Stimulated activated CD8-positive, alpha-beta memory T cell treated with anti-CD3 and anti-CD28 coated beads, Interleukin-7, amount 100 ng/mL, for 4 hours (primary cell): ENCODE measurements at regions not wholly inside any gene's neighbourhood (a gene's known extent, or its start where the extent isn't known, plus 50 kb on each side); places are given as distances from the start of the nearest gene placed in this dataset.
"Not testable (repeated sequence)": the region's sequence is repeated elsewhere in the genome, so short reads cannot be mapped to it uniquely, and the experiment has no call there.

Experiments used
- DNase-seq, 2 donors: peaks; one replicate each; pipeline ENCODE4 v3.0.0-alpha.2; 2020; ENCODE audit warnings: low read depth in 2 of 2

DNA sequence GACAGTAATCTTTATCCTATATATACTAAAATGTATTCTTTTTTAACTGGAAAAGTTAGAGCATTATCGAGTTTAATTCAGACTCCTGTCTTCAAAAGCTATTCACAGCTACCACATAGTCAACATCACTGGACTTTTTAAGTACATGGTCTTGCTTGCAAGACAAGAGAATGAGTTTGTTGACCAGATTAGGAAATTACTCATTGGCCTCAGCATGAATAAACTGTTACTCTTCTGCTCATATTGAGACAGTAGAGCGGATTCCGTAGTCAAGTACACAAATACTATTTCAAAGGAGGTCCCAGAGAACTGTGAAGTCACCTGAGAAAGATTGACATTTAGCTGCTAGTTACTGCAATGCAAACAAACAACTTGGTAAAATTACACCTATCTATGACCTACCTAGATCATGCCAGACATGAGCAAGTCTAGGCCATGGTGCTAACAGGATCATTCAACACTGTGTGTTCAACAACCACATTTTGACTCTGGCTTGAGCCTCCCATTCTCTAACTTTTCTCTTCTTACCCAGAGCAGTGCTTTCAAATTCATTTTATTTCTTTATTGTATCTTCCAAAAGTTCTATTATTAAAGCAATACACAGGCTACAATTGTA, 280.9 kb downstream of the NEBL start:
- DNase-seq = no peak

DNA sequence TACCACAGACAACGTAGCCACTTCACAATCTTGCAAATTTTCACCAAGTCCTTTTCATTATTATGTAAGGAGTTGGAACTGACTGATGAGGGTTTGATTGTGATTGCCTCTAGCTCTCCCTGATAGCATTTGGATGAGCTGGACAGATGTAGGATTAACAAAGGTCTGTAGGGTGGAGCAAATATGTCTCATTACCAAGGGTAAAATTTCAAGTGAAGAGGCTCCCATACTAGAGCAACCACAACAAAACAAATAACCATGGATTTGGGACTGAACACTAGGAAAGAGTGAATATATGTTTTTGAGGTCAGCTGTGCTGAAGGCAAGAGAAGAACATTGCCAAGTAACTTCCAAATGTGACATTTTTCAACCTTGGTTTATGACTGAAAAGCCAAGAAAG, 281.7 kb downstream of the NEBL start:
- DNase-seq = no peak

DNA sequence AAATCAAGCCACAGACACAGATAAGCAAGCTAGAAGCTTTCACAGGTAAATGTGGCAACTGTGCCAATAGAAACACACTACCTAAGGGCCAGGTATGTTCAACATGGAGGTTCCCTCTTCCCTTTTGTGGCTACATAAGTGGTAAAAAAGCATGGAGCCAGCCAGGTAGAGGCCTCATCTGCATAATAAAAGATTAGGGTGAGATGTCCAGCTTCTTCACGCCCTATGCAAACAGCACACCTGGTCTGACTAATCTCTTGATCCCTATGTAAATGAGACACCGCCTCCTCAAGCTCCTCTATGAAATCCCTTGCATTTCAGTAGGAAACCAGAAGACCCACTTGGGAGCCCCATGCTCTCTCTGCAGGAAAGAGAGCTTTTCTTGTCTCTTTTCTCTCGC, 282.2 kb downstream of the NEBL start:
- DNase-seq = no peak

DNA sequence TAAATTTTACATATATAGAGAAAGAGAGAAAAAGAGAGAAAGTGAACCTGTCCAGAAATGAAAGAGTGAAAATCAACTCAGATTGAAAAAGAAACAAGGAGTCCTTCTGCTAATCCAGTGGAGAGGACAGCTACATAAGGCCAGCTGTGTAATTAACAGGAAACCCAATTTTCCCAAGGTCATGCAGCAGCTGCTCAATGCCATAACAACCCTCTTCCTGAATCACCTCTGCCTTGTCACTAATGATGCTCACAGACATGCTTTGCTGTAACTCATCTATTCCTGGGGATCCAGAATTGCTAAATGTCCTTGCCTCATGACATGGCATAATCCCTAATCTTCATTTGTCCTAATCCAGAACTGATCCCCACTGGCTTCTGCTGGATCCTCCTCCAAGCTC, 288.6 kb downstream of the NEBL start:
- no peak for DNase-seq

DNA sequence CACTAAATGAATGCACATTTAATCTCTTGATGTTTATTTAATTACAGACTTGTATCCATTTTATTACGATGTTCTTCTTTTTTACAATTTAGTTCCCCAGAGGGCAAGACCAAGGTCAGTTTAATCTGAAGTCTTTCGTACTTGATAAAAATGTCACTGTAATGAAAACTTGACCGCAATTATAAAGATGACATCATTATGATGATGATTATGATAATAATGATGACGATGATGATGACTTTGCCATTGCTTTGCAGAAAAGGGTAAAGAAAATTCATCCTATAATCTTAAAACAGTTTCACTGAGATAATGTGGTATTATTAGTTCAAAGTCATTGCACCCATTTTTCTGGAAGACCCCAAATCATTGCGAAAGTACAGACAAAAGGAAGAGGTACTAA, 290.1 kb downstream of the NEBL start:
- no peak for DNase-seq

DNA sequence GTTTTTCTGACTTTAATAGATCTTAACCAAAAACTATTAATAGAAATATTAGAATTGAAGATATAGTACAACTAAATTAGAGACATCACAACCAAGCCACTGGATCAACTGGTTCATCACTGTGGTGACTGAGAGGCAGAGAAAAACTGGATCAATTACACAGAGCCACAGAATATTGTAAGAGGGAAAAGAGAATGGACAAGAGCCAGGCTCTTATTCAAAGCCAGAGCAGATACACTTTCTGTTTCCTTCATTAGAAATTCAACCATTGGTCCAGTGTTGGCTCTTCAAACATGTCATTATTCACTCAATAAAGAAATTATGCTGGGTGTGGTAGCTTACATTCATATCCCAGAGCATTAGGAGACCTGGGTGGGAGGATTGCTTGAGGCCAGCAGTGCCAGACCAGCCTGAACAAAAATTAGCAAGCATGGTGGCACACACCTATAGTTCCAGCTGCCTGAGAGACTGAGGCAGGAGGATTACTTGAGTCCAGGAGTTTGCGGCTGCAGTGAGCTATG, 295.1 kb downstream of the NEBL start:
- no peak for DNase-seq

DNA sequence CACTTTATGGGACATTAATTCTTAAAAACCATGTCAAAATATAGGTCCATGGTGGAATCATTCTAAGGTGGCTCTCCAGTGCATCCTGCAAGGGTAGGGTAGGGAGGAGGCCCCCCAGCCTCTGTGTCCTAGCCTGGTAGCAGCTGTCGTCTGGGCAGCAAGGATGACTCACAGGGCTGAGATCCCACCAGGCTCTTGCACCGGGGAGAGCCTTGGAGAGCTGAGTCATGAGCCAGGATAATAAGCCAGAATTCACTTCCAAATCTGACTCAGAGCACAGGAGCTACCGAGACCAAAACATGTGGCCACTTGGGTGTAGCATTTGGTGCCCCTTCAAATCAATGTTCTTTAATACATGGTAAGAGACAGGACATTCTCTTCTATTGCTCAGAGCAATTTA, 298.5 kb downstream of the NEBL start:
- no peak for DNase-seq

DNA sequence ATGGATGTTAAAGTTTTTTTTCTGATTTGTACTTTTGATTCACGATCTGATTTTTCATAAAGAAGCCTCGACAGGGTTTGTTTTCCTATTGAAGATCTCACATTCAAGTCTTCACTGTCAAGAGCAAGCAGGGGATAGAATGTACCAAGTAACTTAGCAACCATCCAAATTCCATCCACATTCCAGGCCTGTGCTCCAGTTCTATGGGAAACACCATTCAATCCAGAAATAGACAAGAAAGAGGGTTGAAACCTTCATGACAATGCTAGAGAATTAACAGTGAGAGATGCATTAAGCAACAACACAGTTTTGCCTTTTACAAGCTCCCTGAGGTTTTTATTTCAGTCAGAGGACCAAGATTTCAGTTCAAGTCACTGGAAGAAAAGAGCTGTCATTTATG, 300.2 kb downstream of the NEBL start:
- DNase-seq = no peak

DNA sequence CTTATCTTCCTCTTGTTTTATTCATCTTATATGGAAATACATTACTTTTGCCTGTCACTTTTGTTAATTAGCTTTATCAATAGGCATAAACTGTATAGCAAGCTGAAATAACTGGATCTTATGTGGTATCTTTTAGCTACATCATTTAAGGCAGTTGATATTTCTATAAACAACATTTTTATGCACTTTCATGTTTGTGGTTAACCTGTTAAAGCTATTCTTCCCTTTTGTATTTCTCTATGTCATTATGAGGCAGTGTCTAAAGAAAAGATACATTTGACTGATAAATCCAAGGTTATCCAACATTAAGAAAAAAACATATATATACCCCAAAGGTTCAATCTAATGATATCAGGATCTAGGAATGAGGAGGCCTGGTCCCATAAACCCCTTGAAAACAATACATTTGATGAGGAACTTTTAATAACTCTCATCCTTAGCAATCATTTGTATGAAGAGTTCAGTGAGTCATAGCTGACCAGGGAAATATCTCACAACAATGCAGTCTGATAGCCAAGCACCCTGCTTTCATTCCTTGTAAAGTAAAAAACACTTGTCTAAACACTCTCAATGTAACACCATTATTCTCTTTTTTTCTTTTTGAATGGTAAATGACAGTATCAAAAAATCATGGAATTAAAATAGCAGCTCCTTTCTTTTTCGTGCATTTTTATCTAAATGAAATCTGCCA, 300.9 kb downstream of the NEBL start:
- no peak for DNase-seq

DNA sequence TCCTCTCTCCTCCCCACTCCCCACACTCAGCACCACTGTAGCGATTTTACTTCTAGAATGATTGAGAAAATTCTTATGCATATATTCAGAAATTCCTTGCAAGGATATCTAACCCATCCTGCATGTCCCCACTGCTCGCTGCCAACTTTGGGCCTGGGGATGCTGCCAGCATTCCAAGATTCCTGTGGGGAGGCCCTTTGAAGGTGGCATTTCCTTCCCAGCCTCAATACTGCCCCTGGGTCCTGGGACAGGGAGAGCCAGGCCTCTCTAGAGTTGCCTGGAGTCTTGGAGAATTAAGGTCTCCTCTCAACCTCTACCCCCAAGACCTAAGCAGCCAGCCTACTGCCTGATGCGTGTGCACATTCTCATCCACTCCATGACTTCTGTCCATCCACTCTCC, 303.5 kb downstream of the NEBL start:
- DNase-seq = no peak

DNA sequence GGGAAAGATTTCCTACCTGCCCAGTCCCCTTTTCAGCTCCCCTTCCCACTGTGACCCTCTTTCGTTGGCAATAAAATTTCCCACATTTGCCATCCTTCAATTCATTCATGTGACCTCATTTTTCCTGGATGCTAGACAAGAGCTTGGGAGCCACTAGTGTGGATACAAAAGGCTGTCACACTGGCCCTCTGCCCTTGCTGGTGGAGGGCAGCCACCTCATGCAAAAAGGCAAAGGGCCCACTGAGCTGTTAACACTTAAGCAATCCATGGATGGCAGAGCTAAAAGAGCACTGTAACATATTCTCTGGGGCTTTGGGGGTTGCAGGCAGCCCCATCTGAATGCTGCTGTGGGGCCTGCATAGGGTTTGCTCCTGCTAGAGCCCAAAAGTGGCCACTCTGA, 315.1 kb downstream of the NEBL start:
- DNase-seq = no peak

DNA sequence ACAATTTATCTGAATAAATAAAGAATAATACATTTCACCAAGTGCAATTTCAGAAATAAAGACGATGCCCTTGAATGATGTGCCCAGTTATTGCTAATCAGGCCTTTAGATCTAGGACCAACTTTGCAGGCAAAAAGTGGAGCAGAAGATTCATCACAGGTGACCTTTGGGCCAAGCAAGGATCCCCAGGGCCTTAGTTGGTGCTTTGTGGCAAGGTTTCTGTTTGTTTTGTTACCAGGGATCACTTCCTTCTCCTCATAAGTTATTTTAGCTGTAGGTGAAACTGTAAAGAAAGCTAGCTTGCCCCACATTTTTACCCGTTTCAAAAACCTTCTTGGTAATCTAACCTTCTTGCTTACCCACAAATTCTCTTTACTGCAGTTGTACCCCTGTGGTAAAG, 323.2 kb downstream of the NEBL start:
- DNase-seq = no peak

DNA sequence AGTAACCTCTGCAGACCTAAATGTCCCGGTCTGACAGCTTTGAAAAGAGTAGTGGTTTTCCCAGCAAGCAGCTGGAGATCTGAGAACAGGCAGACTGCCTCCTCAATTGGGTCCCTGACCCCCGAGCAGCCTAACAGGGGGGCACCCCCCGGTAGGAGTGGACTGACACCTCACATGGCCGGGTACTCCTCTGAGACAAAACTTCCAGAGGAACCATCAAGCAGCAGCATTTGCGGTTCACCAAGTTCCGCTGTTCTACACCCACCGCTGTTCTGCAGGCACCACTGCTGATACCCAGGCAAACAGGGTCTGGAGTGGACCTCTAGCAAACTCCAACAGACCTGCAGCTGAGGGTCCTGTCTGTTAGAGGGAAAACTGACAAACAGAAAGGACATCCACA, 341.1 kb downstream of the NEBL start:
- DNase-seq = not testable (repeated sequence)

DNA sequence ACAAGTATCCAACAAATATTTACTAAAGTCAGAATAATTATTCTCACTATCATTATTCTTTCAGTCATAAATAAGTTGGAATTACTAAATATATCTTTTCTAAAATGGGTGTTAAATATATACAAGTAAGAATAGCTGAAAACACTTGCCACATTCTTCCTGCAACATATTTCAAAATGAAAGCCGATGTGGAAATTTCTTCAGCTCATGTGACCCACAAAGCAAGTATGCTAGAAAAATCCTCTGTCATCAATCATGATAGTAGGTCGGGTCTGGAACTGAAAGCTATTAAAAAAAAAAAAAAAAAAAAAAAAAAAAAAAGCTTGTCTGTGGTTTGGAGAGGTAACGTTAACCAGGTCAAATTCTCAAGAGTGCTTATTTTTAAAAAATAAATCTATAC, 344.7 kb downstream of the NEBL start:
- DNase-seq = no peak

DNA sequence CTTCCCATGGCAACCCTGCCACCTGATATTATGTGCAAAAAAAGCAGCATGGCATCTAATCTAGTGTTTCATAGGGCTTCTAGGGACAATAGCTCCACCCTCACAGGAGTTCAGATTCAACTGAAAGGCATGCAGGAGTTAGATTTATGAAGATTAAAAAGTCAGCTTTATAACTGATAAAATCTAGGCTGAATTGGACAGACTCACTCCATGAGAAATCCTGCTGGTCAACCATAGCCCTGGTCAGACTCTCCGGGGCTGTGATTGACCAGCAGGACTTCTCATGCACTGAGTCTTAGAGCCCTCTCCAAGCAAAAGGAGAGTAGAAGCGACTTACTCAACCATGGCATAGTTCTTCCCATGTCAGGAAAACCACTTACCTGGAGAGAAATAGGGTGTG, 345.4 kb downstream of the NEBL start:
- DNase-seq = no peak

DNA sequence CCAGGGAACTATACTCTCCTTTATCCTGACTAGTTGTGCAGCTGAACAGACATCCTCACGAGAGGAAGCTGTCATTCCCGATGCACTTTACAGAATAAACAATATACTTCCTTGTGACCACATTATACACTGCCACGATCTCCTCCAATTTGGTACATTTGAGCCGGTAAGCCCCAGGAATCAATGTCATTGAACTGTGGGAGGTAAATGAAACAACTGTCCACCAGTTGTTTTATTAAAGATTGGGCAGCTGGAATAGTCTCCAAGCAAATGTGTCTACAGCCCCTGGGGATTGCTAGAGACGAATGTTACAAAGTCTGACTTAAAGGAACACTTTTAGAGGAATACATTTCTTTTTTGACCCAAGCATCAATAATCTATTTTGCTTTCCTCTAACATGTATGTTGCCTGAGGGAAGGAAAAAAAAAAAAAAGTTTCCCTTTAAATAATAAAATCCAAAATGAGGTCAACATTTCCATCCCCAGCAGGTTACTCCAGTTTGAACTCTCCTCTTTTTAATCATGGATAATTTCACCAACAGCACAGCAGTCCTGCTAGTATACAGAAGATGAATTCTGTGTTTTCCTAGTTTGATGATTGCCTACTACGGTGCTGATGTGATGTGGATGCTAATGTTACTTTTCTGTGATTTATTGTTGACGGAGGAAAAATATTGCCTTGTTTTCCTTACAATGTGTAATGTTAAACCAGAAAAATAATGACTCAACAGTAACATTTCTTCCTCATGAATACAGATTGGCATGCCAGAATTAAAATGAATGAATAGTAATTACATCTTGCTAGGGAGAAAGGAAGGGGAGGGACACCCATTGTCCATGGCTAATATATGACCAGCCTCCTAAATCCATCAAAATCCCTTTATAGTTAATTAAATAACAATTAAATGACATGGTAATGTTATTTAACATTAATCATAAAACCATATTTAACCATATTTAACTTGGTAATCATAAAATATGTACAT, 360.9 kb downstream of the NEBL start:
- no peak for DNase-seq

DNA sequence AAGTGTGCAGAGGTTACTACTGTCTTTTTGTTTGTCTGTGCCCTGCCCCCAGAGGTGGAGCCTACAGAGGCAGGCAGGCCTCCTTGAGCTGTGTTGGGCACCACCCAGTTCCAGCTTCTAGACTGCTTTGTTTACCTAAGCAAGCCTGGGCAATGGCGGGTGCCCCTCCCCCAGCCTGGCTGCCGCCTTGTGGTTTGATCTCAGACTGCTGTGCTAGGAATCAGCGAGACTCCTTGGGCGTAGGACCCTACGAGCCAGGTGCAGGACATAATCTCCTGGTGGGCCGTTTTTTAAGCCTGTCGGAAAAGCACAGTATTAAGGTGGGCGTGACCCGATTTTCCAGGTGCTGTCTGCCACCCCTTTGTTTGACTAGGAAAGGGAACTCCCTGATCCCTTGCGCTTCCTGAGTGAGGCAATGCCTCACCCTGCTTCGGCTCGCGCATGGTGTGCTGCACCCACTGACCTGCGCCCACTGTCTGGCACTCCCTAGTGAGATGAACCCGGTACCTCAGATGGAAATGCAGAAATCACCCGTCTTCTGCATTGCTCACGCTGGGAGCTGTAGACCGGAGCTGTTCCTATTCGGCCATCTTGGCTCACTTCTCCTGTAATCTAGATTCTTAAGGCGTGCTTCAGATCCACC, 365.7 kb downstream of the NEBL start:
- DNase-seq = not testable (repeated sequence)

DNA sequence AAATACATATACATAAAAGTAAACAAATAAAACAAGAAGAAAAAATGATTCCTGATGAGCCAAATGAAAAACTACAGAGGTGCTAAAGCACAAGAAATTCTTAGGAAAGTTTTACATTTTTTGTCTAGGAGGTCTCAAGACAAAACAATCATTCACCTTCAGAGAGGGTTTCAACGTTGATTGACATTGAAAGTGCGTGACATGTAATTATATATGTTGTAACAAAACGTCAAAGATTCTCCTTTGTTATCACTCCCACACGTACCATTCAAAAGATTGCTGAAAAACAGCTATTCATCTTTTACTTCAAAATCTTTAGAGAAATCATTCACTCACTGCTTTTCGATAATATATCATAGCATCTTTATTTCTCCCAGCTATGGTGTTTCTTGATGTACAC, 375.9 kb downstream of the NEBL start:
- no peak for DNase-seq

DNA sequence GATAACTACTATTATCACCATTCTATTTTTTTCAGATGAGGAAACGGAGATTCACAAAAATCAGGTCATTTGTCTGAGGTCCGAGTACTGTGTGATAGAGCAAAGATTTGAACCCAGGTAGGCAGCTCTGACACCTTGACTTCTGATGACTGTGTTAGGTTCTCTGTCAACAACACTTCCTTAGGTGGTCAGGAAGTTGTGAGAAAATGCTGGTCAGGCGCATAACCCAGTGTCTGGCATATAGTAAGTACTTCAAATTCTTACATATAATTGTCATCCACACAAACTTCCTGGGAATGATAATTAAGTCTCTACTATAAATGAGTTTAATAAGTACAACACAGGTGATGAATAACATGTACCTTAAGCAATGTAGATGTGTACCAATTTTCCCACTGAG, 381.5 kb downstream of the NEBL start:
- DNase-seq = no peak

DNA sequence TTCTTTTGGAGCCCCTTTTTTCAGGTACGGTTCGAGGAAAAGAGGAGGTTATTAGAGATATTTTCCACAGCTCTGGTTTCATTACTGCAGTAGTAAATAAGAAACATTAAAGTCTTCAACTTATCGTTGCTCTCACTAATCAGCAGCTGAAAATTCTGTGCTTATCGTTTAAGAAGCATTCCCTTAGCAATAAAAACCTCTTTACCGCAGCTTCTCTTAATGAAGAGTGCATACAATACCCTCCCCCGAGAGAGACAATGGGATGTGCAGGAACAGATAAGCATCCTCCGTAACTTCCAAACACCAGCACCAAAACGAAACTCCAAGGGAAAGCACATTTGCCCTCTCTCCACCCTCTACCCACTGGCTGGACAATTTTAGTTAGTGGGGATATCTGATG, 384.5 kb downstream of the NEBL start:
- no peak for DNase-seq

DNA sequence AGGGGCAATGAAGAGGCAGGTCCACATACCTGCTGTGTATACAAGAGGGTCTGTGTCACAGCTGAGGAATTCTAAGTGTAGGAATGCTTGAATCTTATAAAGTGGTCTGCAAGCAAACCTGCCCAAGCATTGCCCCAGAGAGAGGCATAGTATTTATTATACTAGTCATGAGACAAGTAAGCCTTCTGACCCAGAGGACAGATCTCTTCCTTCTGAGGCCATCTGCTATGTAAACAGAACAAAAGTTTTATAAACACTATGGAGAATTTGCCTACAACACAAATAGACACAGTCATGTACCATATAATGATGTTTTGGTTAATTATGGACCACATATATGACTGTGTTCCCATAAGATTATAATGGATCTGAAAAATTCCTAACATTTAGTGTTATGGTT, 388.2 kb downstream of the NEBL start:
- no peak for DNase-seq
